HG03571 (cell line): ENCODE measurements at regions not wholly inside any gene's neighbourhood (a gene's known extent, or its start where the extent isn't known, plus 50 kb on each side); places are given as distances from the start of the nearest gene placed in this dataset.
A peak's percentile ranks its signal among the peaks of the same experiment; 100 is the strongest.
"Not testable (repeated sequence)": the region's sequence is repeated elsewhere in the genome, so short reads cannot be mapped to it uniquely, and the experiment has no call there.

ENCODE experiments used
- ATAC-seq: cut with Tn5 transposase; IDR thresholded peaks from one replicate; pipeline ENCODE4 v1.9.1; 2021; ENCODE audit not compliant: unreplicated experiment

DNA sequence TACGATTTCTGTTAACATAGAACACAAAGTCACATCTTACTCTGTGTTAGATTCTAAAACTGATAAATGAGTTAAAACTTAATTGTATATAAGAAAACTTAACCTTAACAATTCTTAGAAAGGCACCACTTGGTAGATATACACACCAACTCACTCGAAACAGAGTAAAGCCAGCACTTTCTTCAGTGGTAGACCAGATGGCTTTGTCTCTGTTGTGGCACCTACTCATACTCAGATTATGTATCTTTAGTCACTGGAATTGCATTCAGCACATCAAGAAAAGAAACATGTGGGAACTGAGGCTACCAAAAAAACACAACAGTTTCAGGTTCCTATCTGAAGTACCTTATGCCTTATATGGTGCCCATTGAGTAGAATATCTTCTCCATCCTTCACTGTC is 192.5 kb downstream of the ZNF608 start:
- ATAC-seq, result no peak

- ATAC-seq, result no peak
Observed at GRCh38 chr5:124552526-124552925, 193.9 kb downstream of the ZNF608 start.

DNA sequence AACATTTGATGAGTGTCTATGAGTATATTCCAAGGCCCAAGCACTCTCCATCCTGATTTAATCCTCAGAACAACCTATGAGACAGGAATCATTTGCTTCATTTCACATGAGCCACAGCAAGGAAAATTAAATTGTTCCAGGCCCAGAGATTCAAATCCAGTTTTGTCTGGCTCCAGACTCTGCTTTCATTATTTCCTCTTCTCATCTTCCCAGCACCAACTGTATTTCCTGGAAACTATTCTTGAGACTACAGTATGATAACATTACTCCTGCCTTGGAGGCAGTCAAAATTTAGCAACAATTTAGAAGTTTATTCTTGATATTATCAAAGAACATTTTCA is 194.5 kb downstream of the ZNF608 start:
- ATAC-seq, result no peak

DNA sequence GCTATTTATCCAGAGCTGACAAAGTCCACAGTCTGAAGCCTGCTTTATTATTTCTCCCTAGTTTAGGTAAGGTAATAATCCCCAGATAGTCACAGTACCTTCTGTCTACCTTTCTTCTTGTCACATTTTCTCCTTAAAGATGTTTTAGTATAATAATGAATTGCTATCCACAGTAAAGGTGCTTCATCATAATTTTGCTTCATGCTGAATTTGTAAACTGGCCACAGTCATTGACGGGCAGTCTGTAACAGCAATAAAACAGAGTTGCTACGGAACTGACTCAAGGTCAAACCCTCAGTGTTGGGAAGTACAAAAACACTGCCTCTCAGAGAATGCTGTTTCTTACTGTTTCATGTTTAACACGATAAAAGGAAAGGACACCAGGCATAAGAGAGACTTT is 195.7 kb downstream of the ZNF608 start:
- ATAC-seq, result no peak

DNA sequence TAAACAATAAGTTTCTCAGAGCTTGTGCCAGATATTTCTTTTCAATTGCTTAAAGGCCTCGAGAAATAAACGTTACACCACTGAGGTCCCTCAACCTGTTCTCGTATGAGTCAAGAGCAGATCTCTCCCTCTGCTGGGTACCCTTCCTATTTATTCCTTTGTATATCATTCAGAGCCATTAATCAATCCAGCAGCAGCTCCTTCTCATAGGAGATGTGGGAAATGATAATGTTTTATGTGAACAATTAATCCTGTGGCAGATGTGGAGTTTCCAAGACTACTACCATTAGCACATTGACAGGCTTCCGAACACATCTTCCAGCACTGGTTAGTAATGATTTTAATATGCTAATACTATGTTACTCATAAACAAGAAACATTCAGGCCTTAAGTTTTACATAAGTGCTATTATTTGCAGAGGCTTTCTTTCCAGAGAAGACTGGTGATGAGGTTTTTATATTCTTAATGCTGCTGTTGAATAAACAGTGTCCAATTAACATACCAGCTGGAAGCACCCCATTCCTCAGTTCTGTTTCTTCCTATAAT is 196.5 kb downstream of the ZNF608 start:
- ATAC-seq, result no peak

DNA sequence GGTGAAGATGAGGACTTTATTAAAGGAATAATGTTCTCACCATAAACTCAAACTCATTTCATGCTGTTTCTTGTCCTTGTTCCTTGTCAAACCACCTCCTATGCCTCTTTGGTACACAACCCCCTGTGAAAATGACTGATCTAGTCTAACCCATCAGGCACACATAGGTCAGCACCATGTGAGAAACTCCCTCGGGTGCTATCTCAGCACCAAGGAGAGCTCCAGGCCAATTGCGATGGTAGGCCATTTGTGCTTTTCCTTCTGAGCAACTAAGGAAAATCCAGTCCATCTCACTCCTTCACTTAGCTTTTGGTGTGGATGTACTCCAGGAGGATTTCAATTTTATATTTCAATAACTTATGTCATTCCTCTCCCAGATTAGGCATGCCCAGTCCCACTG is 199.8 kb downstream of the ZNF608 start:
- ATAC-seq, result no peak

GRCh38 chr5:124544366-124545055 is 201.9 kb downstream of the ZNF608 start:
- peak; percentile 93 for ATAC-seq

GRCh38 chr5:124538931-124539330 is 207.5 kb downstream of the ZNF608 start:
- no peak for ATAC-seq

DNA sequence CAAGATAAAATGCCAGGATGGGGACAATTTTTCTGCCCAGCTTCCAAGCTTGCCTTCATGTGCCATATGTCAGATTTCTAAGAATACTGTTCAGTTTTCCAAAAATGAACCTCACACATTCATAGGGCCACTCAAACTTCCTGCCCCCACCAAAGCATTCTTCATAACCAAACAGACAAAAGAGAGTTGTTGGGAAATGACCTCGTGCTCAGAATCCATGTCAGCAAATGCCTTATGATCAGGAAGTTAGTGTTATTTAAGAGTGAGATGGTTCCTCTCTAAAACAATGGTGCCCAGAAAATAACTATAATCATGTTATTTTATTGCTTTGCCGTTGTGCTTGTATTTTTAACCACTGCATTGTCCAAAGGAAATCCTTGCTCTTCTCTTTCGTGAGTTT is 208.2 kb downstream of the ZNF608 start:
- ATAC-seq, result no peak

DNA sequence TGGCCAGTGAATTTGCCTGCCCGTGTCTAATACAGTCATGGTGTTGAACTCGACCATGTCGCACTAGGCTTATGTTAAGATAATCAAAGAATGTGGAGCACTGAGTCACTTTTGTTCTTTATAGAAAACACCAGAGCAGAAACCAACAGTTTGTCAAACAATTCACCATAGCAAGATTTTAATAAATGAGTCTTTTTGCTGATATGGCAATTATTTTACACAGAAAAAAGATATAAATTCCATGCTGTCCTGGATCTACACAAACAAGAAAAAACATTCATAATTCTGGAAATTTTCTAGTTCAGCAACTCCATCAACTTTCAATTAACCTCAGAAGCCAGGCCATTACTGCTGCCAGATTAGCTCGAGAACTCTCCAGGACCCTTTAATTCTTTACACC is 208.9 kb downstream of the ZNF608 start:
- ATAC-seq, result no peak

DNA sequence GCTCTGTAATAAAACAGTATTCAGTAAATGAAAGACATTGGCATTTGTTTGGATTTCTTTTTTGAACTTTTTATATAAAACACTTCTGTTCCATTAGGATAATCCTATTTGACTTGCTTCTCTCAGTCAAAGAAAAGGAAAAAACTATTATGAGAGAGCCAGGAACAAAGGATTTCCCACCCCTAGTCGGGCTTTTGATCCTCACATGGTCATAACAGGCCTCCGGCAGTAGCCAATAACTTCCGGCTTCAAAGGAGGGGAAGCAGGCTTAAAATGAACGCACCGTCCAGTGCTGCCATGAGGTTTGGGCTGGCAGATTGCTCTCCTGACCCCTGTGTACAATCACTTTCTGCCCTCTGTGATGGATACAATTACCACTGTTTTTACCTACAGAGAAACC is 209.3 kb downstream of the ZNF608 start:
- ATAC-seq, result no peak

DNA sequence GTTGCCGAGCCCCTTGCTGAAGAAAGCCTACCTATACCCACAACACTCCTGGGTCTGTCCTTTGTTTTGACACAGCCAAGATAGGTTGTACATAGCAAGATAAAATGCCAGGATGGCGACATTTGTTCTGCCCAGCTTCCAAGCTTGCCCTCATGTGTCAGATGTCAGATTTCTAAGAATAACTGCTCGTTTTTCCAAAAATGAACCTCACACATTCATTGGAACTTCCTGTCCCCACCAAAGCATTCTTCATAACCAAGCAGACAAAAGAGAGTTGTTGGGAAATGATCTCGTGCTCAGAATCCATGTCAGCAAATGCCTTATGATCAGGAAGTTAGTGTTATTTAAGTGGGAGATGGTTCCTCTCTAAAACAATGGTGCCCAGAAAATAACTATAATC is 210.1 kb downstream of the ZNF608 start:
- no peak for ATAC-seq

DNA sequence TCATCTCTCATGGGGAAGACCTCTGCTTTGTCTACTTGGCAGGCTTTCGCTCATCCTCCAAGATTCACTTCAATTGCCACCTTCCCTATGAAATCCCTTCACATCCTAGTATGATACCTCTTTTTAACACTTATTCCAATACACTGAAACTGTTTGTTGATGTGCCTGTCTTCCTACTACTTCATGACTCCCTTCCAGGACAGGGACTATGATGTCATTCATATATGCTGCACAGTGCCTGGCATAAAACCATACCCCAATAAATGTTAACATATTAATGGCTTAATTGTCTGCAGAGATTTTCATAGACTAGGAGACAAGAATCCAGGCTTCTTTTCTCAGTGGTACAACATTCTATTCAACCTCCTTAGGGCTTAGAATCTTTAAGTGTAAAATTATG is 215.5 kb downstream of the ZNF608 start:
- no peak for ATAC-seq

DNA sequence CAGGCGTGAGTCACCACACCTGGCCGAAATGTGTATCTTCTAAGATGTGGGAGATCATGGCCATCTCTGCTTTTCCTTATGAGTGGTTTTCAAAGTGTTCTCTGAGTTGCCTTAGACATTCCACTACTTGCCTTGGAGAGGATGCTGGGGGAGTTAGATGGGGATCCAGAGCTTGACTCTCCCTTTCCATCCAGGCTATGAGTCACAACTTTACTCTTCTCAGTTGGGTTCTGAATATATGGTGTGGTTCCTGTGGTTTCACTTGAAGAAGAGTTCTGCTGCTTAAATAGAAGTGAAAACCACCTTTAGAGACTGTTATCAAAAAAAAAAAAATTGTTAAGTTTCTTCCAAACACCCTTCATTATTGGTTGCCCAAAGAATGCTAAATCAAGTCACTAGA is 217.6 kb downstream of the ZNF608 start:
- no peak for ATAC-seq

DNA sequence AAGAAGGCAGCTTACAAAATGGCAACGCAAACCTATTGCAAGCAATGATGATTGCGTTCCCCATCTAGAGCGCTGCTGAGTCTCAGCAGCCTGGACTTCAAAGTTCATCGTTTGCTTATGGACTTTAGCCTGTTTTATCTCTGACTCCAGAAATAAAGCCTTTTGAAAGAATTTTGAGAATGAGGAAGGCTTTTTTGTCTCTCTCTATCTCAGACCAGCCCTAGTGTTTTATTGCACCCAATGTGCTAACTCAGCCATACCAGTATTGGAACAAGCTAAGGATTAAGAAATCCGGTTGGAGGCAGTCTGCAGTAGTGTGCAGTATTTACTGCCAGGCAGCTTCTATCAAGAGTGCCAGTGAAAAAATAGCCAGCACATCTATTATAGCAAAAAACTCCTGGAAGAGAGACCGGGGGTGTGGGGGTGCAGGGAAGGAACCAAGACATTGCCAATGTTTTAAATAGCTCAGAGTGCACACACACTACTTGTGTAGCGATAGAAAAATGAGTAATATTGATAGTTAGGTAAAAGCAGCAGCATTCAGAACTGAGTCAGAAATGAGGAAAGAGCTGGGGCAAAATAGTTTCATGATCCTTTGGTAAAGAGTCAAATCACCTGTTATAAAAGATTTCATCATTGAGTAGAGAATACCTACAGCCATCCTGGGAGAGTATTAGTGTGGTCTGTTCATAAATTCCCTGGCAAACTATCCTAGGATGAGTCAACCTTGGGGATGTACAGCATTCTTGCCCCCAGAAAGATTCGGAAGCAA is 219.0 kb downstream of the ZNF608 start:
- ATAC-seq, result no peak

GRCh38 chr5:124526079-124526478 is 220.4 kb downstream of the ZNF608 start:
- ATAC-seq, result not testable (repeated sequence)

DNA sequence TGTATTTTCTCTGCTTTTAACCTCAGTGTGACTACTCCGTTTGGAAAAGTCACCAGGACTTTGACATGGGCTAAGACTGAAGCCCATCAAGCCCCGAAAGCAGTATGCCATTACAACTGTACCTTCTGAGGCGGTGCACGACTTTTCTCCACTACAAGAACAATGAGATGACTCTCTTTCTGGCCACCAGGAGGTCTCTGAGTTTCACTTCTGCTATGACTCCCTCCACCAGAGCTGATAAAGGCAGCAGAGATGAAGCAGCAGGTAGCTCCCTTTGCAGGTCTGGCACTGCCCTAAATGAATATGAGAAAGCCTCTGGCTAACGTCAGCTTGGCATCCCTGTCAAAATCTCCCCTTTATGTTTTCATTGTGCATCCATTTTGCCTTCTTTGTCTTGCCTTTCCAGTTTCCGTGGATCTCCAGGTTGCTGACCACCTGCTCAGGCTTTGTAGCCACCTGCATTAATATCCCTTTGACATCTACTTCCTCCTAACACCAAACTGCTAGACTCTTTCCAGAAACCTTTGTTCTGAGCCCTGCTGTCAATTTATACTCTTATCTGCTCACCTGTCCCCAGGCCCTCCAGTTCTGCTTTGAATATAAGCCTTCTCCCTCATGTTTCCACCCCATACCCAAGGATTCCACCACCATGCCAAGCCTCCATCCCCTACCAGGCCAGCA is 221.7 kb downstream of the ZNF608 start:
- ATAC-seq, result peak; percentile 93

GRCh38 chr5:124523897-124524296 is 222.5 kb downstream of the ZNF608 start:
- ATAC-seq, result no peak

DNA sequence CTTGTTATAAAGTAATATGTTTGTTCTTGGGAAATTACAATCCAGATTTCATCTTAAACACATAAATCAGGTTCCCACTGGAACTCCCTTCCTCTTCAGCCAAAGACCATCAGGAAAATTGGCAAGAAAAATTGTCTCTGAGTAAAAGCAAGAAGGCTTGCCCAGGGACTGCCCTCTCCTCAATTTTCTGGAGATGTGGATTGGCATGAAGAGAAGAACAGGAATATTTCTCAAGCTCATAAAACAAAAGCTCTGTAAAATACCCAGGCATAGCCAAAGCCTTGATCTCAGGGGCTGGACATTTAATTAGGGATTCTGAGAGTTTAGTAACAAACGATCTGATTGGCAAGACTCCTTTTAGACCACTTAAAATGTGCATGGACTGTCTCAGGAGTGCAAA is 223.4 kb downstream of the ZNF608 start:
- ATAC-seq, result no peak

DNA sequence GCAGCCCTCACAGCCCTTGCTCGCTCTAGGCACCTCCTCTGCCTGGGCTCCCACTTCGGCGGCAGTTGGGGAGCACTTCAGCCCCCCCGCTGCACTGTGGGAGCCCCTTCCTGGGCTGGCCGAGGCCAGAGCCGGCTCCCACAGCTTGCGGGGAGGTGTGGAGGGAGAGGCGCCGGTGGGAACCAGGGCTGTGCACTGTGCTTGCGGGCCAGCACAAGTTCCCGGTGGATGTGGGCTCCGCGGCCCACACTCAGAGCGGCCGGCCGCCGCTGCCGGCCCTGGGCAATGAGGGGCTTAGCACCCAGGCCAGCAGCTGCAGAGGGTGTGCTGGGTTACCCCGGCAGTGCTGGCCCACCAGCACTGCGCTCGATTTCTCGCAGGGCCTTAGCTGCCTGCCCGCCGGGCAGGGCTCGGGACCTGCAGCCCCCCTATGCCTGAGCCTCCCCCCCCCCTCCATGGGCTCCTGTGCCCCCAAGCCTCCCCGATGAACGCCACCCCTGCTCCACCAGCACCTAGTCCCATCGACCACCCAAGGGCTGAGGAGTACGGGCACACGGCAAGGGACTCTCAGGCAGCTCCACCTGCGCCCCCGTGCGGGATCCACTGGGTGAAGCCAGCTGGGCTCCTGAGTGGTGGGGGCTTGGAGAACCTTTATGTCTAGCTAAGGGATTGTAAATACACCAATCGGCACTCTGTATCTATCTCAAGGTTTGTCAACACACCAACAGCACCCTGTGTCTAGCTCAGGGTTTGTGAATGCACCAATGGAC is 224.8 kb downstream of the ZNF608 start:
- no peak for ATAC-seq

DNA sequence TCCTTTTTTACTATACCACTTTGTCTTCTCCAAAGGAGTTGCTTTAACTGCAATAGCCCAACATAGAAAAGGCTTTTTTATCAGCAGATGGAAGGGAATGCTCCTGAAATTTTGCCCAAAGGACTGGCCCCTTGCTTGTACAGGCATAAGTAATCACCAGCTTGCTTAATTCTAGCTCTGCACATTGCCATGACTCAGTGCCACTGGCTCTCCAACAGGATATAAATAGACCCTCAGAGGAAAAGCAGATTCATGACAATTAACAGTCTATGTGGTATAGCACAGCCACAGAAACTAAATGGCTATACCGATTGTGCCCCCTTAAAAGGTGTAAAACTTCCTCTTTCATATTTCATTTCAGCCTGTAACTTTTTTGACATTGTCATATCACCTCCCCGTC is 227.0 kb downstream of the ZNF608 start:
- ATAC-seq, result peak; percentile 73
